GM23338 (cell line): ENCODE measurements at regions not wholly inside any gene's neighbourhood (a gene's known extent, or its start where the extent isn't known, plus 50 kb on each side); places are given as distances from the start of the nearest gene placed in this dataset.
"Not testable (repeated sequence)": the region's sequence is repeated elsewhere in the genome, so short reads cannot be mapped to it uniquely, and the experiment has no call there.

Experiments used
- ATAC-seq: fragments of 200-7000 bp; cut with Tn5 transposase; 3 replicates; pipeline ENCODE4 v1.9.1; 2020
- DNase-seq: peaks from one replicate; pipeline ENCODE4 v3.0.0-alpha.2; 2015; ENCODE audit warnings: low spot score
- H2AFZ ChIP-seq: fragments of 200-600 bp; sonication (generic); 2 replicates; pipeline ENCODE4 v1.8.0; 2016; ENCODE audit warnings: antibody characterized with exemption, mild to moderate bottlenecking, moderate library complexity
- H3F3A ChIP-seq: fragments of 200-600 bp; sonication (generic); replicated peaks from 2 replicates; pipeline ENCODE4 v1.8.0; 2017; ENCODE audit warnings: antibody characterized with exemption, mixed run types, low read depth
- H3K27ac ChIP-seq: fragments of 200-600 bp; sonication (generic); 2 replicates; pipeline ENCODE4 v1.6.1; 2016; ENCODE audit warnings: low read depth
- H3K27me3 ChIP-seq: fragments of 200-600 bp; sonication (generic); 2 replicates; pipeline ENCODE4 v1.8.0; 2016; ENCODE audit warnings: mild to moderate bottlenecking, mixed run types, moderate library complexity; ENCODE audit not compliant: insufficient read depth
- H3K36me3 ChIP-seq: fragments of 200-600 bp; sonication (generic); 2 replicates; pipeline ENCODE4 v1.8.0; 2016; ENCODE audit warnings: mild to moderate bottlenecking; ENCODE audit not compliant: insufficient read depth
- H3K4me1 ChIP-seq: fragments of 200-600 bp; sonication (generic); 2 replicates; pipeline ENCODE4 v1.8.0; 2016; ENCODE audit warnings: mild to moderate bottlenecking, moderate library complexity; ENCODE audit not compliant: insufficient read depth
- H3K4me2 ChIP-seq: fragments of 200-600 bp; sonication (generic); 2 replicates; pipeline ENCODE4 v1.7.1; 2017; ENCODE audit warnings: mixed run types
- H3K4me3 ChIP-seq: fragments of 200-600 bp; sonication (generic); 2 replicates; pipeline ENCODE4 v1.6.1; 2016; ENCODE audit warnings: mixed run types
- H3K79me2 ChIP-seq: fragments of 200-600 bp; sonication (generic); replicated peaks from 2 replicates; pipeline ENCODE4 v1.8.0; 2017; ENCODE audit warnings: mild to moderate bottlenecking; ENCODE audit not compliant: insufficient read depth
- H3K9me2 ChIP-seq: fragments of 200-600 bp; sonication (generic); 2 replicates; pipeline ENCODE4 v1.8.0; 2017; ENCODE audit not compliant: insufficient read depth
- H4K20me1 ChIP-seq: fragments of 200-600 bp; sonication (generic); replicated peaks from 2 replicates; pipeline ENCODE4 v1.8.0; 2017; ENCODE audit warnings: mild to moderate bottlenecking; ENCODE audit not compliant: insufficient read depth
- H3K27ac Mint-ChIP-seq: 2 replicates; pipeline ENCODE4 v1.8.0; 2020; ENCODE audit warnings: inconsistent platforms, mild to moderate bottlenecking, moderate library complexity, mixed read lengths
- H3K27me3 Mint-ChIP-seq: 3 replicates; pipeline ENCODE4 v1.8.0; 2022; ENCODE audit warnings: low read depth, mild to moderate bottlenecking, moderate library complexity, mixed read lengths, inconsistent platforms; ENCODE audit not compliant: insufficient read depth, poor library complexity
- H3K36me3 Mint-ChIP-seq: 3 replicates; pipeline ENCODE4 v1.8.0; 2021; ENCODE audit warnings: low read depth, mild to moderate bottlenecking, inconsistent platforms, moderate library complexity, mixed read lengths
- H3K4me1 Mint-ChIP-seq: 3 replicates; pipeline ENCODE4 v1.8.0; 2020; ENCODE audit warnings: mild to moderate bottlenecking, inconsistent platforms, mixed read lengths
- H3K4me3 Mint-ChIP-seq: 3 replicates; pipeline ENCODE4 v1.8.0; 2021; ENCODE audit warnings: moderate library complexity, mild to moderate bottlenecking, inconsistent platforms, mixed read lengths
- H3K9me3 Mint-ChIP-seq: 3 replicates; pipeline ENCODE4 v1.8.0; 2020; ENCODE audit warnings: moderate library complexity, mild to moderate bottlenecking, inconsistent platforms, mixed read lengths
- CREB1 ChIP-seq: fragments of 250-450 bp; sonication (Bioruptor Pico); IDR thresholded peaks from 2 replicates; pipeline ENCODE4 v1.5.0; 2020; ENCODE audit warnings: low read depth, mild to moderate bottlenecking, moderate library complexity
- CTCF ChIP-seq, 2 experiments: fragments of 200-600 bp in 1 of 2; sonication (generic) in 1 of 2; conservative IDR thresholded peaks; 2 replicates each; pipeline versions ENCODE4 v1.5.1 to v1.6.1; 2016 to 2017; ENCODE audit warnings: antibody characterized with exemption in 2 of 2, low read depth in 2 of 2, mild to moderate bottlenecking in 2 of 2, moderate library complexity in 1 of 2
- ETS1 ChIP-seq: IDR thresholded peaks from 2 replicates; pipeline ENCODE4 v1.6.1; 2016; ENCODE audit warnings: antibody characterized with exemption
- EZH2phosphoT487 ChIP-seq: fragments of 200-600 bp; sonication (generic); IDR thresholded peaks from one replicate; pipeline ENCODE4 v1.8.1; 2018; ENCODE audit warnings: antibody characterized with exemption; ENCODE audit not compliant: unreplicated experiment
- JUNB ChIP-seq: IDR thresholded peaks from one replicate; pipeline ENCODE4 v1.6.1; 2016; ENCODE audit warnings: antibody characterized with exemption; ENCODE audit not compliant: unreplicated experiment
- NANOG ChIP-seq: IDR thresholded peaks from 2 replicates; pipeline ENCODE4 v1.6.1; 2016; ENCODE audit warnings: antibody characterized with exemption, borderline replicate concordance
- POLR2AphosphoS5 ChIP-seq: IDR thresholded peaks from 2 replicates; pipeline ENCODE4 v1.6.1; 2016; ENCODE audit warnings: antibody characterized with exemption, low read depth
- REST ChIP-seq: IDR thresholded peaks from one replicate; pipeline ENCODE4 v1.6.1; 2018; ENCODE audit warnings: antibody characterized with exemption; ENCODE audit not compliant: unreplicated experiment
- STAT1 ChIP-seq: IDR thresholded peaks from one replicate; pipeline ENCODE4 v1.6.1; 2016; ENCODE audit warnings: antibody characterized with exemption; ENCODE audit not compliant: unreplicated experiment
- ZNF114 ChIP-seq: fragments of 250-450 bp; sonication (Bioruptor Pico); IDR thresholded peaks from 2 replicates; pipeline ENCODE4 v1.5.0; 2020; ENCODE audit warnings: mild to moderate bottlenecking, moderate library complexity
- ZNF462 ChIP-seq: fragments of 250-450 bp; sonication (Bioruptor Pico); IDR thresholded peaks from 2 replicates; pipeline ENCODE4 v1.5.0; 2020; ENCODE audit warnings: mild to moderate bottlenecking, moderate library complexity

- not testable (repeated sequence) for ATAC-seq, H3K4me1 Mint-ChIP-seq
Observed at GRCh38 chr2:65929664-65930063, 497.3 kb upstream of the SPRED2 start.

GRCh38 chr2:65922794-65923193, 490.4 kb upstream of the SPRED2 start:
- H3K9me2 ChIP-seq = no peaks in the 10 kb centered on the region; the same call in 1 of the 2 replicates
- Mint-ChIP-seq H3K4me1 (no peaks in the 10 kb centered on the region), H3K9me3 (no peaks in the 10 kb centered on the region), H3K4me3 (no peak overlapping the region), H3K27ac (no peak overlapping the region), H3K27me3 (no peaks in the 10 kb centered on the region), H3K36me3 (no peaks in the 10 kb centered on the region)
- no peak overlapping the region for H3K27ac ChIP-seq
- ATAC-seq (no peak), DNase-seq (no peak)
- no peak overlapping the region for H3K4me3 ChIP-seq
- no peaks in the 10 kb centered on the region for H3F3A ChIP-seq
- H3K79me2 ChIP-seq = no peaks in the 10 kb centered on the region
- H3K27me3 ChIP-seq = no peaks in the 10 kb centered on the region
- H3K4me1 ChIP-seq = no peaks in the 10 kb centered on the region
- no peak overlapping the region for H2AFZ ChIP-seq
- H3K36me3 ChIP-seq = no peaks in the 10 kb centered on the region
- H4K20me1 ChIP-seq = no peaks in the 10 kb centered on the region
- H3K4me2 ChIP-seq = no peak overlapping the region
- no peak for TF ChIP-seq POLR2AphosphoS5
- no peak for TF ChIP-seq REST
- no peak for TF ChIP-seq ZNF114 (CRISPR knock-in tag)
- TF ChIP-seq ZNF462 (CRISPR knock-in tag) = no peak
- TF ChIP-seq CTCF (conservative IDR thresholded peaks at IDR 0.05; ENCODE audit: low read depth in 2 of 2) = no peak
- TF ChIP-seq NANOG = no peak
- no peak for TF ChIP-seq ETS1
- TF ChIP-seq CREB1 (CRISPR knock-in tag) = no peak
- TF ChIP-seq JUNB = no peak
- no peak for TF ChIP-seq STAT1
- TF ChIP-seq EZH2phosphoT487 = no peak

More at GRCh38 chr2:65929664-65930063, 497.3 kb upstream of the SPRED2 start:
- H4K20me1 ChIP-seq, H2AFZ ChIP-seq, H3K27me3 ChIP-seq, H3K79me2 ChIP-seq, H3K9me2 ChIP-seq, DNase-seq, H3F3A ChIP-seq, H3K27me3 Mint-ChIP-seq, H3K4me3 Mint-ChIP-seq, H3K27ac ChIP-seq, H3K4me2 ChIP-seq, H3K4me3 ChIP-seq, H3K4me1 ChIP-seq, H3K36me3 ChIP-seq, H3K27ac Mint-ChIP-seq: not testable (repeated sequence)
- Mint-ChIP-seq H3K36me3 (peaks cover 14% of the 10 kb centered on the region; the same call in 2 of the 3 replicates), H3K9me3 (peaks cover 23% of the 10 kb centered on the region)
